ENCODE measurements at regions not wholly inside any gene's neighbourhood (a gene's known extent, or its start where the extent isn't known, plus 50 kb on each side); places are given as distances from the start of the nearest gene placed in this dataset.

GRCh38 chr6:48176645-48177308, 65.8 kb upstream of the PTCHD4 start (continued):
- TF ChIP-seq PAXIP1 (CRISPR knock-in tag; conservative IDR thresholded peaks at IDR 0.05) (no peak), ZNF143 (CRISPR knock-in tag; IDR thresholded peaks at IDR 0.05) (no peak), CEBPB (IDR thresholded peaks at IDR 0.05; ENCODE audit: borderline replicate concordance, low read depth, low read length) (no peak), ZNF768 (CRISPR knock-in tag; IDR thresholded peaks at IDR 0.05) (no peak), SMAD9 (CRISPR knock-in tag; IDR thresholded peaks at IDR 0.05) (no peak), ISX (CRISPR knock-in tag; conservative IDR thresholded peaks at IDR 0.05) (no peak), BCL6 (CRISPR knock-in tag; IDR thresholded peaks at IDR 0.05) (no peak)

GRCh38 chr6:48169635-48170034, 58.6 kb upstream of the PTCHD4 start:
- ChIA-PET CTCF (ENCODE audit: low intra/inter-chr PET ratio, low total read pairs) (no interaction called here), POLR2A (no interaction called here)
- H3K27me3 ChIP-seq (ENCODE audit: control insufficient read depth in 1 of 2, insufficient read depth in 2 of 2, low read length in 2 of 2), result peaks cover 0 to 6% of the 10 kb centered on the region in 2 experiments; a peak in 1 of 5 replicates
- no peak for FAIRE-seq
- no peaks in the 10 kb centered on the region for H4K20me1 ChIP-seq (ENCODE audit: insufficient read depth, low read length)
- no peak overlapping the region for H3K4me2 ChIP-seq (ENCODE audit: low read depth, low read length)
- no peak for TF ChIP-seq BRD4 (CRISPR knock-in tag; IDR thresholded peaks at IDR 0.05)
- TF ChIP-seq ZNF264 (CRISPR knock-in tag; IDR thresholded peaks at IDR 0.05), result no peak
- no peak for TF ChIP-seq ZFP1 (CRISPR knock-in tag; IDR thresholded peaks at IDR 0.05)
- no peak for TF ChIP-seq SIX4 (CRISPR knock-in tag; IDR thresholded peaks at IDR 0.05)
- TF ChIP-seq PBX3 (CRISPR knock-in tag; IDR thresholded peaks at IDR 0.05; ENCODE audit: borderline replicate concordance), result no peak
- no peak for TF ChIP-seq KDM5A (IDR thresholded peaks at IDR 0.05; ENCODE audit: borderline replicate concordance, low read length)
- no peak for TF ChIP-seq MYNN (CRISPR knock-in tag; IDR thresholded peaks at IDR 0.05; ENCODE audit: low read depth)
- intact Hi-C loops (cut with micrococcal nuclease; ENCODE audit: unreplicated experiment) (no loop called here), in situ Hi-C loops (cut with HindIII; ENCODE audit: extremely low pct_ligation_motif_present, low pct_unique_long_range_greater_than_20kb) (no loop called here)
- H3K9me3 ChIP-seq (ENCODE audit: low read length), result no peaks in the 10 kb centered on the region
- 0% methylated on average over 1 of the region's 1 CpG for WGBS (ENCODE audit: low lambda C conversion rate)
- H2AFZ ChIP-seq (ENCODE audit: low read length), result no peak overlapping the region
- BruUV-seq (replicated peaks), result no TSS peak
- no peaks in the 10 kb centered on the region for H3K4me1 ChIP-seq (ENCODE audit: insufficient read depth, low read length)
- no peak overlapping the region for H3K4me3 ChIP-seq (replicated peaks in 1 of 3; ENCODE audit: insufficient read depth in 1 of 3, low read depth in 2 of 3, low read length in 3 of 3)
- H3K9ac ChIP-seq (ENCODE audit: insufficient read depth, low read depth, low read length), result no peak overlapping the region
- no peak for DNase-seq (ENCODE audit: low spot score)
- no peaks in the 10 kb centered on the region for H3K36me3 ChIP-seq (replicated peaks in 1 of 2; ENCODE audit: control insufficient read depth in 1 of 2, insufficient read depth in 2 of 2, low read length in 2 of 2)
- H3K27ac ChIP-seq (ENCODE audit: extremely low read length, insufficient read depth, low read length), result no peak overlapping the region
- ATAC-seq, result no peak
- no peaks in the 10 kb centered on the region for H3K79me2 ChIP-seq (ENCODE audit: insufficient read depth, low read length)
